ENCODE measurements at regions not wholly inside any gene's neighbourhood (a gene's known extent, or its start where the extent isn't known, plus 50 kb on each side); places are given as distances from the start of the nearest gene placed in this dataset.
A peak's percentile ranks its signal among the peaks of the same experiment; 100 is the strongest.

DNA sequence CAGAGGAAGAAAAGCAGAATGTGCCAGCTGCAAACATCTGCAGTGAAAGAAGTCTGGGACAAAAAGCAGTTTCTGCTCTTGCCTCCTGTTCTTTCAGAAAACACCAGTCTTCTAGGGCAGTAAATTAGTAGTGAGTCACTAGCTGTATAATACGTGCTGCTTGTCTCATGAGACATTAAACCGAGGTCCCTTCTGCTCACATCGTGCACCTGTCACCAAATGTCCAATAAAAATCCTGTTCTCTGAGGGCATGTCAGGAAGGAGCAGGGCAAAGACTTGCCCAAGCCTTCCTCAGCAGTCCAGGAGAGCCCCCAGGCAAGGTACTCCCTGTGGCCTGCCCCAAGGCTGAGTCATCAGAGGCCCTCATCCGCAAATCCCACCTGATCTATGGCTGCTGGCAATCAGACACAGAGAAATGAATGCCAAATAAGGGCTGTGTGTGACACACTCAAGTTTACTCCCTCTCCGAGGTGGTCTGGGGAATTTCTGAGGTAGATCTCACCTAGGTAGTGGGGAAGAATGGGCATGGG is 255.3 kb upstream of the SMARCA2 start:
- Mint-ChIP-seq H3K27me3 (ENCODE audit: low read depth) (peaks cover 4% of the 10 kb centered on the region), H3K4me3 (no peak overlapping the region), H3K27ac (peak overlapping the region in 1 of 3 experiments; percentile 41)

DNA sequence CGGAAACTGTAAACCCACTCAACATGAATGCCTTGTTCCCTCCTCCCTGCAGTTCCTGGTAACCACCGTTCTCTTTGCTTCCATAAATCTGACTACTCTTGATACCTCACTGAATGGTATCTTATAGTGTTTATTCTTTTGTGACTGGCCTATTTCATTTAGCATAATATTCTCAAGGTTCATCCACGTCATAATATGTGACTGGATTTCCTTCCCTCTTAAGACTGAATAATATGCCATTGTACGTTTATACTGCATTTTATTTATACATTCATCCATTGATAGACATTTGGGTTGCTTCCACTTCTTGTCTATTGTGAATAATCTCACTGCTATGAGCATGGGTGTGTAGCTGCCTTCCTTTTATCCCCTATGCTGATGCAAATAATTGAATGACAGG is 253.3 kb upstream of the SMARCA2 start:
- Mint-ChIP-seq H3K27ac (no peak overlapping the region), H3K4me1 (peaks cover 28% of the 10 kb centered on the region), H3K4me3 (no peak overlapping the region), H3K27me3 (ENCODE audit: low read depth) (peaks cover 4% of the 10 kb centered on the region), H3K36me3 (ENCODE audit: low read depth) (no peaks in the 10 kb centered on the region), H3K9me3 (peaks cover 3% of the 10 kb centered on the region)
- TF ChIP-seq, protein P1, sequence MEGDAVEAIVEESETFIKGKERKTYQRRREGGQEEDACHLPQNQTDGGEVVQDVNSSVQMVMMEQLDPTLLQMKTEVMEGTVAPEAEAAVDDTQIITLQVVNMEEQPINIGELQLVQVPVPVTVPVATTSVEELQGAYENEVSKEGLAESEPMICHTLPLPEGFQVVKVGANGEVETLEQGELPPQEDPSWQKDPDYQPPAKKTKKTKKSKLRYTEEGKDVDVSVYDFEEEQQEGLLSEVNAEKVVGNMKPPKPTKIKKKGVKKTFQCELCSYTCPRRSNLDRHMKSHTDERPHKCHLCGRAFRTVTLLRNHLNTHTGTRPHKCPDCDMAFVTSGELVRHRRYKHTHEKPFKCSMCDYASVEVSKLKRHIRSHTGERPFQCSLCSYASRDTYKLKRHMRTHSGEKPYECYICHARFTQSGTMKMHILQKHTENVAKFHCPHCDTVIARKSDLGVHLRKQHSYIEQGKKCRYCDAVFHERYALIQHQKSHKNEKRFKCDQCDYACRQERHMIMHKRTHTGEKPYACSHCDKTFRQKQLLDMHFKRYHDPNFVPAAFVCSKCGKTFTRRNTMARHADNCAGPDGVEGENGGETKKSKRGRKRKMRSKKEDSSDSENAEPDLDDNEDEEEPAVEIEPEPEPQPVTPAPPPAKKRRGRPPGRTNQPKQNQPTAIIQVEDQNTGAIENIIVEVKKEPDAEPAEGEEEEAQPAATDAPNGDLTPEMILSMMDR (IDR thresholded peaks at IDR 0.05; ENCODE audit: unreplicated experiment in 3 of 3) = no peak

More for the DNA sequence above, 255.3 kb upstream of the SMARCA2 start:
- Mint-ChIP-seq H3K4me1 (peaks cover 28% of the 10 kb centered on the region), H3K9me3 (peaks cover 9% of the 10 kb centered on the region), H3K36me3 (ENCODE audit: low read depth) (no peaks in the 10 kb centered on the region)
- TF ChIP-seq, protein P1 (IDR thresholded peaks at IDR 0.05; ENCODE audit: unreplicated experiment in 3 of 3) = no peak

DNA sequence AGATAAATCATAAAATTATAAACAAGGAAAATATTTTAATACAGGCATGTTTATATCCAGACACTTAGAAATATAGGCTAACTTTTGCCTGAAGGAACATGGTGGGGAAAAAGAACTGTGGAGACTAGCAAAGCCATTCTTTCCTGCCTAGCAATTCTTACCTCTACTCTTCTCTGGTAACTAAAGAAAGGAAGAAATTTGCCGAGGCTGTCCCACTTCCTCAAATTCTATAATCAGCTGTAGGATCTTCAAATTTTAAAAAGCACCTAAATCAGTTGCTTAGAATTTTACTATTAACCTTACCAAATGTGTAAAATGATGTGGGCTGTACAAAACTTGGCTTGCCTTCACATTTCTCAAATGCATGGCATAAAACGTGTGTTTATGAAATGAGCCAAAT is 249.1 kb upstream of the SMARCA2 start:
- peaks cover 3% of the 10 kb centered on the region for H3K9me3 Mint-ChIP-seq
- no peak overlapping the region for H3K27ac Mint-ChIP-seq
- H3K4me3 Mint-ChIP-seq = no peak overlapping the region
- no peaks in the 10 kb centered on the region for H3K36me3 Mint-ChIP-seq (ENCODE audit: low read depth)
- H3K4me1 Mint-ChIP-seq = peaks cover 10% of the 10 kb centered on the region
- peaks cover 4% of the 10 kb centered on the region for H3K27me3 Mint-ChIP-seq (ENCODE audit: low read depth)
- TF ChIP-seq, protein P1 (IDR thresholded peaks at IDR 0.05; ENCODE audit: unreplicated experiment in 3 of 3) = no peak

DNA sequence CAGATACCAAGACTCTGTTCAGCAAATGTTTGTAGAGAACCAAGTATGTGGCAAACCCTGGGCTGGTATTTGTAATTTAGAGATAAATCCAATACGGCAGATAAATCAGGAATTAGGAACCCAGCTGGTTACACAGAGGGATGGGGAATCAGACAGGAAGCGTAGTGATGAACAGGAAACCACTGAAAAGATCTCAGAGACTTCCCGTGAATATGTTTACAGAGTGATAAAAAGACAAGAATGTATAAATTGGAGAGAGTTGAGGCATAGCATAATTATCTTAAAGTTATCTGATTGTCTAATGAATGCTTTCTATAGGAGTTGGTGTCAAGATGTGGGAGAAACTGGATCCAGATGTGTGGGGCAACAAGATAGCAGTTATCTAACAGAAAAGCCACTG is 246.6 kb upstream of the SMARCA2 start:
- Mint-ChIP-seq H3K27me3 (ENCODE audit: low read depth) (no peaks in the 10 kb centered on the region), H3K36me3 (ENCODE audit: low read depth) (no peaks in the 10 kb centered on the region), H3K4me3 (no peak overlapping the region), H3K4me1 (no peaks in the 10 kb centered on the region), H3K9me3 (peaks cover 4% of the 10 kb centered on the region), H3K27ac (no peak overlapping the region)
- TF ChIP-seq, protein P1 (IDR thresholded peaks at IDR 0.05; ENCODE audit: unreplicated experiment in 3 of 3) = no peak

- Mint-ChIP-seq H3K9me3 (peaks cover 4% of the 10 kb centered on the region), H3K27ac (no peak overlapping the region), H3K4me3 (no peak overlapping the region), H3K27me3 (ENCODE audit: low read depth) (no peaks in the 10 kb centered on the region), H3K4me1 (no peaks in the 10 kb centered on the region), H3K36me3 (ENCODE audit: low read depth) (no peaks in the 10 kb centered on the region)
- TF ChIP-seq, protein P1 (IDR thresholded peaks at IDR 0.05; ENCODE audit: unreplicated experiment in 3 of 3) = no peak
Observed at GRCh38 chr9:1771094-1771789, 243.9 kb upstream of the SMARCA2 start.

- H3K27me3 Mint-ChIP-seq (ENCODE audit: low read depth) = no peaks in the 10 kb centered on the region
- peaks cover 4% of the 10 kb centered on the region for H3K9me3 Mint-ChIP-seq
- H3K36me3 Mint-ChIP-seq (ENCODE audit: low read depth) = no peaks in the 10 kb centered on the region
- TF ChIP-seq, protein P1 (IDR thresholded peaks at IDR 0.05; ENCODE audit: unreplicated experiment in 3 of 3) = no peak
- no peak overlapping the region for H3K27ac Mint-ChIP-seq
- no peak overlapping the region for H3K4me3 Mint-ChIP-seq
- H3K4me1 Mint-ChIP-seq = no peaks in the 10 kb centered on the region
Observed at GRCh38 chr9:1775230-1775629, 239.9 kb upstream of the SMARCA2 start.

Measured in nephron (organoid).